MCF 10A (cell line): ENCODE measurements at regions not wholly inside any gene's neighbourhood (a gene's known extent, or its start where the extent isn't known, plus 50 kb on each side); places are given as distances from the start of the nearest gene placed in this dataset.

Experiments used
- BruUV-seq: library from RNA; stranded (reverse); fragments of 400-500 nt; replicated peaks from 2 replicates; lab custom pipeline; 2021; lab: Mats Ljungman, UMichigan
- CTCF ChIA-PET: fragments of 300-600 bp; sonication (Branson Sonifier 250); formaldehyde crosslinking; extraction: SDS; loops from one replicate; lab custom pipeline; 2021; ENCODE audit warnings: antibody characterized with exemption, inconsistent platforms; lab: Yijun Ruan, JAX
- POLR2A ChIA-PET: fragments of 300-600, 350-650 bp; sonication (Branson Sonifier 250); formaldehyde crosslinking; extraction: SDS; loops from one replicate; lab custom pipeline; 2020; ENCODE audit warnings: antibody characterized with exemption, inconsistent platforms; lab: Yijun Ruan, JAX
- DNase-seq: peaks from one replicate; pipeline ENCODE4 v3.0.0-alpha.2; 2018; ENCODE audit not compliant: unreplicated experiment
- H3K27ac Mint-ChIP-seq: one replicate; pipeline ENCODE4 v1.8.0; 2022; ENCODE audit warnings: mild to moderate bottlenecking, low read depth, mixed read lengths; ENCODE audit not compliant: unreplicated experiment
- H3K27me3 Mint-ChIP-seq: one replicate; pipeline ENCODE4 v1.8.0; 2022; ENCODE audit warnings: mixed read lengths; ENCODE audit not compliant: insufficient read depth, unreplicated experiment
- H3K36me3 Mint-ChIP-seq: one replicate; pipeline ENCODE4 v1.8.0; 2022; ENCODE audit warnings: mild to moderate bottlenecking, moderate library complexity, mixed read lengths; ENCODE audit not compliant: insufficient read depth, unreplicated experiment
- H3K4me1 Mint-ChIP-seq: one replicate; pipeline ENCODE4 v1.8.0; 2022; ENCODE audit warnings: mixed read lengths; ENCODE audit not compliant: insufficient read depth, unreplicated experiment
- H3K4me3 Mint-ChIP-seq: one replicate; pipeline ENCODE4 v1.8.0; 2022; ENCODE audit warnings: mild to moderate bottlenecking, moderate library complexity, mixed read lengths; ENCODE audit not compliant: unreplicated experiment
- H3K9me3 Mint-ChIP-seq: one replicate; pipeline ENCODE4 v1.8.0; 2022; ENCODE audit warnings: mixed read lengths; ENCODE audit not compliant: unreplicated experiment
- CTCF ChIP-seq: fragments of 200-600 bp; IDR thresholded peaks from one replicate; pipeline ENCODE4 v1.8.0; 2022; ENCODE audit warnings: antibody characterized with exemption, mild to moderate bottlenecking; ENCODE audit not compliant: unreplicated experiment
- intact Hi-C: fragments of 100-400 bp; cut with micrococcal nuclease; formaldehyde crosslinking; loops from 2 replicates; pipeline ENCODE4 v1.14.1; 2022

GRCh38 chr11:103619480-103619879, 417.0 kb upstream of the DDI1 start:
- no peaks in the 10 kb centered on the region for H3K27me3 Mint-ChIP-seq
- no TSS peak for BruUV-seq
- H3K36me3 Mint-ChIP-seq, result no peaks in the 10 kb centered on the region
- DNase-seq, result peak; percentile 34
- H3K4me3 Mint-ChIP-seq, result no peak overlapping the region
- ChIA-PET POLR2A (interaction anchor here (0.5 to 0.6 kb wide), 2 partner anchors 56 to 273 kb away, joined by 3 to 4 read pairs; no protein-coding TSS in a partner anchor), CTCF (interaction anchor here (0.7 to 2.0 kb wide), 5 partner anchors 10 to 1867 kb away, joined by 3 to 6 read pairs (median 4); no protein-coding TSS in a partner anchor)
- intact Hi-C loops, result no loop called here
- no peak overlapping the region for H3K27ac Mint-ChIP-seq
- peak; percentile 29 for TF ChIP-seq CTCF
- H3K4me1 Mint-ChIP-seq, result no peaks in the 10 kb centered on the region
- H3K9me3 Mint-ChIP-seq, result no peaks in the 10 kb centered on the region

DNA sequence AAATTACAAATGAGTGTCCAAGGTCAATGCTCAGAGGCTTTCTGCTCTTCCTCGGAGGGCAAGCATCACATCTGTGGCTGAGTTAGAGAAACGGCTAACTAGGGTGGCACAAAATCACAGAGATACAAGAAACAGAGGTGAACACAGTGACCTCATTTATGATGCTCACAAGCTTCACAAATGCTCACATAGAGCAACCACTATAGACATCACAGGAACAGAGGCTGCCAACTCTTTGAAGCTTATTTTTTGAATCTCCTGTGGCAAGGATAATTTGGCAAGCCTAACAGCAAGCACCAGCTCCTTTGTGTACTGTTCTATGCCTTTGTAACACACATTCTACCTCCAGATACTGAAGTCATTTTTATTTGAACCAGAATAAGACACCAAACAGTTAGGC, 416.5 kb upstream of the DDI1 start:
- peaks cover 3% of the 10 kb centered on the region for H3K4me1 Mint-ChIP-seq
- intact Hi-C loops, result no loop called here
- no peaks in the 10 kb centered on the region for H3K27me3 Mint-ChIP-seq
- no peak for DNase-seq
- CTCF ChIA-PET, result interaction anchor here (0.6 to 2.0 kb wide), 5 partner anchors 11 to 583 kb away, joined by 3 to 6 read pairs (median 3); no protein-coding TSS in a partner anchor
- H3K36me3 Mint-ChIP-seq, result no peaks in the 10 kb centered on the region
- H3K4me3 Mint-ChIP-seq, result no peak overlapping the region
- no peak for TF ChIP-seq CTCF
- no peak overlapping the region for H3K27ac Mint-ChIP-seq
- no TSS peak for BruUV-seq
- no peaks in the 10 kb centered on the region for H3K9me3 Mint-ChIP-seq
- POLR2A ChIA-PET, result interaction anchor here (0.5 to 0.6 kb wide), 2 partner anchors 56 to 274 kb away, joined by 3 to 4 read pairs; no protein-coding TSS in a partner anchor

DNA sequence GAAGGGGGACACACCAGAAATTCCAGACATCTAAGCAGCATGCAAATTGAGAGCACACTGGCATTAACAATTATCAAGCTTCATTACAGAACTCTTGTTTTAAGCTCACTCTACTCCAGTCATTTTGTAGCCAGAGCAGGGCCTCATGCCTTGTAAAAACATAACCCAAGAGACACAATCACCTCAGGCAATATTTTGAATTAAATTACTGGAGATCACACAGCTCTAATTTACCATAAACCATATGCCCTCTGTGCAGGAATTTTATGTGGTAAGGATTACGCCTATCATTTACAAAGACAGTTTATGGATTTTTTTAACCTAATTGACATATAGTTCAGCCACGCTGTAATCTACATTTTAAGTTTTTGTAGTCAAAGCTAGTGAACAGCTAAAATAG, 414.1 kb upstream of the DDI1 start:
- BruUV-seq, result no TSS peak
- ChIA-PET CTCF (interaction anchor here (0.8 to 1.8 kb wide), 3 partner anchors 14 to 22 kb away, joined by 3 to 6 read pairs (median 4); no protein-coding TSS in a partner anchor), POLR2A (no interaction called here)
- DNase-seq, result no peak
- intact Hi-C loops, result no loop called here
- H3K9me3 Mint-ChIP-seq, result no peaks in the 10 kb centered on the region
- H3K27me3 Mint-ChIP-seq, result no peaks in the 10 kb centered on the region
- no peaks in the 10 kb centered on the region for H3K36me3 Mint-ChIP-seq
- peaks cover 11% of the 10 kb centered on the region for H3K4me1 Mint-ChIP-seq
- H3K4me3 Mint-ChIP-seq, result no peak overlapping the region
- no peak for TF ChIP-seq CTCF
- no peak overlapping the region for H3K27ac Mint-ChIP-seq

DNA sequence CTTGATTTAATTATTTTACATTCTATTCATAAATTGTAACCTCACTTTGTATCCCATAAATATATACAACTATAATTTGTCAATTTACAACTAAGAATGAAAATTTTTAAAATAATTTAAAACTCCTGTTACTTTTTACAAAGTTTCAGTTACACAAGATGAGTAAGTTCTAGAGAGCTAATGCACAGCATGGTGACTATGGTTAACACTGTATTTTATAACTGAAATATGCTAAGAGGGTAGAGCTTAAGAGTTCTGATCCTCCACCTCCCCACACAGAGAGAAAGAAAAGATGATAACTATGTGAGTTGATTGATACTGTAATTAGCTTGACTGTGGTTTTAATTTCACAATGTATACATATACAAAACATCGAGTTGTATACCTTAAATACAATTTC, 412.5 kb upstream of the DDI1 start:
- Mint-ChIP-seq H3K27ac (no peak overlapping the region), H3K36me3 (no peaks in the 10 kb centered on the region), H3K4me1 (peaks cover 11% of the 10 kb centered on the region), H3K4me3 (no peak overlapping the region), H3K27me3 (no peaks in the 10 kb centered on the region), H3K9me3 (no peaks in the 10 kb centered on the region)
- POLR2A ChIA-PET, result no interaction called here
- DNase-seq, result no peak
- intact Hi-C loops, result no loop called here
- CTCF ChIA-PET, result interaction anchor here (0.5 to 1.8 kb wide), 4 partner anchors 22 to 41 kb away, joined by 3 to 7 read pairs (median 4); no protein-coding TSS in a partner anchor
- no peak for TF ChIP-seq CTCF
- BruUV-seq, result no TSS peak
